Karpas-422 (cell line): ENCODE measurements at regions not wholly inside any gene's neighbourhood (a gene's known extent, or its start where the extent isn't known, plus 50 kb on each side); places are given as distances from the start of the nearest gene placed in this dataset.

Experiments
- DNase-seq: peaks from one replicate; pipeline ENCODE4 v3.0.0-alpha.2; 2015
- H2AFZ ChIP-seq: fragments of 200-600 bp; sonication (generic); 2 replicates; pipeline ENCODE4 v1.6.1; 2014; ENCODE audit warnings: antibody characterized with exemption, low read length, mixed read lengths
- H3K27ac ChIP-seq: fragments of 200-600 bp; sonication (generic); 2 replicates; pipeline ENCODE4 v1.5.1; 2014; ENCODE audit warnings: mild to moderate bottlenecking, low read length, moderate library complexity
- H3K27me3 ChIP-seq: fragments of 200-600 bp; sonication (generic); 2 replicates; pipeline ENCODE4 v1.6.1; 2014; ENCODE audit warnings: low read length, mixed read lengths
- H3K36me3 ChIP-seq: fragments of 200-600 bp; sonication (generic); 2 replicates; pipeline ENCODE4 v1.6.1; 2014; ENCODE audit warnings: low read length, mixed read lengths; ENCODE audit not compliant: insufficient read depth
- H3K4me1 ChIP-seq: fragments of 200-600 bp; sonication (generic); 2 replicates; pipeline ENCODE4 v1.6.1; 2014; ENCODE audit warnings: mild to moderate bottlenecking, low read length, mixed read lengths
- H3K4me2 ChIP-seq: fragments of 200-600 bp; sonication (generic); 2 replicates; pipeline ENCODE4 v1.6.1; 2014; ENCODE audit warnings: low read length, low read depth, mild to moderate bottlenecking; ENCODE audit not compliant: poor library complexity, severe bottlenecking
- H3K4me3 ChIP-seq: fragments of 200-600 bp; sonication (generic); 2 replicates; pipeline ENCODE4 v1.5.1; 2014; ENCODE audit warnings: mild to moderate bottlenecking, antibody characterized with exemption, low read length, mixed read lengths
- H3K79me2 ChIP-seq: fragments of 200-600 bp; sonication (generic); 2 replicates; pipeline ENCODE4 v1.6.1; 2014; ENCODE audit warnings: mild to moderate bottlenecking, low read length, mixed read lengths
- H3K9ac ChIP-seq: fragments of 200-600 bp; sonication (generic); 2 replicates; pipeline ENCODE4 v1.6.0; 2014; ENCODE audit warnings: low read length
- H3K9me2 ChIP-seq: fragments of 200-600 bp; sonication (generic), shearing (Covaris generic); replicated peaks from 2 replicates; pipeline ENCODE4 v1.6.0; 2014; ENCODE audit warnings: mild to moderate bottlenecking, low read length, moderate library complexity; ENCODE audit not compliant: insufficient read depth
- H3K9me3 ChIP-seq: fragments of 300-700, 200-600 bp; sonication (generic); 2 replicates; pipeline ENCODE4 v1.6.1; 2014; ENCODE audit warnings: low read length, mixed read lengths
- H4K20me1 ChIP-seq: fragments of 200-600 bp; sonication (generic); 2 replicates; pipeline ENCODE4 v1.6.1; 2014; ENCODE audit warnings: mild to moderate bottlenecking, antibody characterized with exemption, low read length, low read depth; ENCODE audit not compliant: insufficient read depth

DNA sequence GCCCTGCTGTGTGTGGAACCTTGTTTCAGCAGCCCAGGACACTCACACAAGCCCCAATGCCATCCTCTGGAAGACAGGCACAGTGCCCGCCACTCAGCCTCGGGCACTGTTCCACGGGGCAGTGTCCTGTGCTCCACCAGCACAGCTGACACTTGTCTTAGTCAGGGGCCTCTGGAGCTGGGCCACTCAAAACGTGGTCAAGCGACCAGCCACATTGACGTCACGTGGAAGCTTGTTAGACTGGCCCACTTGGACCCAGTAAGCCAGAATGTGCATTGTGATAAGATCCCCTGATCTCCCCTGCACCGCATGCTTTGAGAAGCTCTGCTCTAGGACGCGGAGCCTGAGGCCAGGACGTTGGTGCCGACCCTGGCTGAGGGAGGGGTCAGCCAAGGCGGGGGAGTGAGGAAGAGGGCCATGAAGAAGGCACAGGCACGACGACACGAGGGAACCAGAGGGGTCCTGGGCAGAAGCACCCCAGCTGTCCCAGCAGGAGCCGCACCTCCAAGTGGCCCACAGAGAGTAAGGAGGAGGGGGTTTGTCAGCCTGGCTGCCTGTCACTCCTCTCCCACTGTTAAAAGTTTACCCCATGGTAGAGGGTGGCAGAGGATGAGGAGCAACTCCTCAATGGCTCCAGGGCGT lies 64.6 kb downstream of the LINC01488 start:
- Histone ChIP-seq H3K9me2 (no peaks in the 10 kb centered on the region), H3K79me2 (no peaks in the 10 kb centered on the region), H2AFZ (no peak overlapping the region), H3K27me3 (no peaks in the 10 kb centered on the region), H3K9me3 (no peaks in the 10 kb centered on the region), H3K4me1 (no peaks in the 10 kb centered on the region), H3K27ac (no peak overlapping the region), H4K20me1 (no peaks in the 10 kb centered on the region), H3K36me3 (no peaks in the 10 kb centered on the region), H3K4me3 (no peak overlapping the region), H3K9ac (no peak overlapping the region), H3K4me2 (no peak overlapping the region)
- DNase-seq = no peak

DNA sequence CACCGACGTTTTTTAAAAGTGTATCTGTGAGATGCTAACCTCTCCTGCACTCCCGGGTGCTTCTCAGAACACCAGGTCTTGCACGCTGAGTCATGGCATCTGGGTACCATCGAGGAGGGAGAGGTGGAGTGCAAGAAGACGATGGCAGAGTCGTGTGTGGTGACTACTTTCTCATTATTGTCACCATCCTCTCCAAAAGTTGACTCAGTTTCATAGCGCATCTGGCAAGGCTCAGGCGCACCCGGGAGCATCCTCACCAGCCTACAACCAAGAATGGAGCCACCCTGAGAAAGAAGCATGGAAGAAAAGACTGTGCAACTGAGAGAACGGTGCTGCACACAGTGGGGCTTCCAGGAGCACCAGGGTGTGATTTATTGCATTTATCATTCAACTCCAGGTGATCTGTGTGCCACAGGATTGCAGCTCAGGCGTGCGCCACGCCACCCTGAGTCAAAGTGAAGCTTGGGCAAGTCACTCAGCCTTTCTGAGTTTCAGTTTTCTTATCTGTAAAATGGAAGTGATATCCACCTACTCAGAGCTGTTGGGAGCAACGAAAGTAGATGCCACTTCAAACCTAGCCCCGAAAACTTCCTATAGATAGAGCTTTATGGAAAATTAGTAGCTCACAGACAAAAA lies 65.4 kb downstream of the LINC01488 start:
- H2AFZ ChIP-seq = no peak overlapping the region
- no peak for DNase-seq

DNA sequence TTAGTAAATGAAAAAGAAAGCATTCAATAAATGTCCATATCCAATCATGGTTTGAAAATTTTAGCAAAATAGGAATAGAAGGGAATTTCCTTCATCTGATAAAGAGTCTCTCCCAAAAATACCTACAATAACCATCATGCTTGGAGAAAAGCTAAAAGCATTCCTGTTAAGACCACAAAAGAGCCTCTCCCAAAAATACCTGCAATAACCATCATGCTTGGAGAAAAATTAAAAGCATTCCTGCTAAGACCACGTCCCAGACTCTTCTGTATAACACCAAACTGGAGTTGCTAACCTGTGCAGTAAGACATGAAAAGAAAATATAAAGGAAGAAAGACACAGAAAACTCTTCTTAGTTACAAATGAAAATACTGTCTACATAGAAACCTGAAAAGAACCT lies 69.4 kb downstream of the LINC01488 start:
- no peaks in the 10 kb centered on the region for H3K36me3 ChIP-seq
- no peak for DNase-seq
- H3K4me3 ChIP-seq = no peak overlapping the region
- H2AFZ ChIP-seq = no peak overlapping the region
- H3K27me3 ChIP-seq = no peaks in the 10 kb centered on the region
- H3K4me1 ChIP-seq = no peaks in the 10 kb centered on the region
- H3K4me2 ChIP-seq = no peak overlapping the region
- no peaks in the 10 kb centered on the region for H3K9me3 ChIP-seq
- no peaks in the 10 kb centered on the region for H3K9me2 ChIP-seq
- no peak overlapping the region for H3K27ac ChIP-seq
- no peaks in the 10 kb centered on the region for H4K20me1 ChIP-seq
- H3K79me2 ChIP-seq = no peaks in the 10 kb centered on the region
- no peak overlapping the region for H3K9ac ChIP-seq

More for the DNA sequence above, 65.4 kb downstream of the LINC01488 start:
- H3K9me2 ChIP-seq = no peaks in the 10 kb centered on the region
- H4K20me1 ChIP-seq = no peaks in the 10 kb centered on the region
- H3K27ac ChIP-seq = no peak overlapping the region
- no peaks in the 10 kb centered on the region for H3K27me3 ChIP-seq
- no peaks in the 10 kb centered on the region for H3K9me3 ChIP-seq
- H3K79me2 ChIP-seq = no peaks in the 10 kb centered on the region
- no peak overlapping the region for H3K4me3 ChIP-seq
- no peak overlapping the region for H3K4me2 ChIP-seq
- H3K4me1 ChIP-seq = no peaks in the 10 kb centered on the region
- H3K9ac ChIP-seq = no peak overlapping the region
- H3K36me3 ChIP-seq = no peaks in the 10 kb centered on the region

DNA sequence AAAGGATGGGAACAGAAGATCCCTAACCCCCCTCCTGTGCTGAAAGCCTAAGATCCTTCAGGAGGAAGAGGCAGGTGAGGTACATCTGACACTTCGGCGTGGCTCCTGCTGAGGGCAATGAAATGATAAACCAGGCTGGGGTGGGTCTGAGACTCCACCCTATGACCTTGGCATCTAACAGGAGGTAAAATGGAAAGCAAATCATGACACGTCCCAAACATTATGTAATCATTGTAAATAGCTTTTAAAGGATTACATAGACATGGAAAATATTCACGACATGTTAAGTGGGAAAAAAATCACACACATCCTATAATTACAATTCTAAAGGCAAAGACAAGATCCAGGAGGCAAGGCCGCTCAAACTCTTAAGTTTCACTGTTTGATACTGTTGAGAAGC lies 70.5 kb downstream of the LINC01488 start:
- H3K9me3 ChIP-seq = no peaks in the 10 kb centered on the region
- no peaks in the 10 kb centered on the region for H3K9me2 ChIP-seq
- H3K36me3 ChIP-seq = no peaks in the 10 kb centered on the region
- no peak overlapping the region for H3K27ac ChIP-seq
- H3K9ac ChIP-seq = no peak overlapping the region
- no peaks in the 10 kb centered on the region for H4K20me1 ChIP-seq
- H3K27me3 ChIP-seq = no peaks in the 10 kb centered on the region
- H3K4me2 ChIP-seq = no peak overlapping the region
- H3K79me2 ChIP-seq = no peaks in the 10 kb centered on the region
- DNase-seq = no peak
- H3K4me1 ChIP-seq = no peaks in the 10 kb centered on the region
- H3K4me3 ChIP-seq = no peak overlapping the region
- no peak overlapping the region for H2AFZ ChIP-seq

DNA sequence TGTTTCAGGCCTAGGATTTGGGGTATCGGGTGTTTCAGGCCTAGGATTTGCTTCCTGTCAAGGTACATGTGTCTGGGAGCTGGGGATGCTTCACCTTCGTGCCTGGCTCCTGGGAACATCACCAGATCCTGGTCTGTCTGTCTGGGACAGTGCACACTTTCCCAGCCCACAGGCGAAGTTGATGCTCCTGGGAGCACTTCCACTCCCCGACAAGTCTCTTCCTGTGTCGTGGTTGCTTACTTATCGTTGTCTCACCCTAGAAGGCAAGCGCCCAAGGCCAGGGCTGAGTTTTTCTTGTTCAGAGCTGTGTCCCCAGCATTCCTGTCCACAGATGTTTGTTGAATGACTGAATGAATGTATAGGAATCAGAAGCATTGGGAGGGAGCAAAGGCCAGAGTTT lies 71.5 kb downstream of the LINC01488 start:
- H3K9me2 ChIP-seq = no peaks in the 10 kb centered on the region
- no peak overlapping the region for H3K4me2 ChIP-seq
- H3K4me3 ChIP-seq = no peak overlapping the region
- no peaks in the 10 kb centered on the region for H3K9me3 ChIP-seq
- H3K27me3 ChIP-seq = no peaks in the 10 kb centered on the region
- no peak overlapping the region for H3K9ac ChIP-seq
- no peaks in the 10 kb centered on the region for H4K20me1 ChIP-seq
- no peaks in the 10 kb centered on the region for H3K79me2 ChIP-seq
- H3K4me1 ChIP-seq = no peaks in the 10 kb centered on the region
- no peak overlapping the region for H2AFZ ChIP-seq
- H3K36me3 ChIP-seq = no peaks in the 10 kb centered on the region
- no peak for DNase-seq
- no peak overlapping the region for H3K27ac ChIP-seq

DNA sequence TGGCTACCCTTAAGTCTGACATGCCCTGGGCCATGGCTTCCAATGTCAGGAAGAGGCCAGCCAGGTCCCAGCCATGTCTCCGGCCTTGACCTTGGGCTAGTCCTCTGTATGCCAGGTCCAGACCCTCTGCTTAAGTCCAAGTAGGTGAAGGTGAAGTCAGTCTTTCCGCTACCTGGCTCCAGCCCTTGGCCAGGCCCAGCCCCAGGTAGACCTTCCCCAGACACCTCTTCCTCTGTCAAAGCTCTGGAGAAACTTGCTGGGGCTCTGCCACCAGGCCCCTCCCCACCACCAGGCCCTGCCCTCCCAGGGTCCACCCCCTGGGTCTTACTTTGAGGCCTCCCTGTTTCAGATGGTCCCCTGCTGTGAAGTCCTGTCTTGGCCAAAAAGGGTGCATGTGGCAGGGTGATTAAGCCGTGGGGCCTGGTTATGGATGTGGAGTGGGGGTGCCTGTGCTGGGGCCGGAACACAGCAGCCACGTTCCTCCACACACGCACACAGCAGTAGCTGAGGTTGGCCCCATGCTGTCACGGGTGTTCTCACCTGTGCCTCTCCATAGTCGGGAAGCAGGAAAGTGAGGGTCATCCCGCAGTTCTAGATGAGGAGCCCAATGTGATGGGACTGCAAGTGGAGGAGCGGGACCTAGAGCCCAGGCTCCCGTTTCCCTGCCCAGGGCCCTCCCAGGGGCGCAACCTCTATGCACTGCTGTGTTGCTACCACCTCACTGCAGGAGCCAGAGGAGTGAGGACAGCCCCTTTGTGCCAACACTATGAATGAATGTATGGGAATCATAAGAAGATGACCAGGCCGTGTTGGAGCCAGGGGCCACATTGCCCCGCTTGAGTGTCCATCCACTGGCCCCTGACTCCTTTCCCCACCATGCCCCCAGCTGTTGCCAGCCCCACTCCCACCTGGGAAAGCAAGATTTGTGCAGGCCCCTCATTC lies 72.2 kb downstream of the LINC01488 start:
- no peaks in the 10 kb centered on the region for H3K36me3 ChIP-seq
- H3K9me3 ChIP-seq = no peaks in the 10 kb centered on the region
- no peak overlapping the region for H3K4me2 ChIP-seq
- no peaks in the 10 kb centered on the region for H3K79me2 ChIP-seq
- H3K27me3 ChIP-seq = no peaks in the 10 kb centered on the region
- no peak for DNase-seq
- no peaks in the 10 kb centered on the region for H4K20me1 ChIP-seq
- no peak overlapping the region for H3K27ac ChIP-seq
- H3K9me2 ChIP-seq = no peaks in the 10 kb centered on the region
- no peak overlapping the region for H3K9ac ChIP-seq
- no peak overlapping the region for H2AFZ ChIP-seq
- H3K4me3 ChIP-seq = no peak overlapping the region
- no peaks in the 10 kb centered on the region for H3K4me1 ChIP-seq

DNA sequence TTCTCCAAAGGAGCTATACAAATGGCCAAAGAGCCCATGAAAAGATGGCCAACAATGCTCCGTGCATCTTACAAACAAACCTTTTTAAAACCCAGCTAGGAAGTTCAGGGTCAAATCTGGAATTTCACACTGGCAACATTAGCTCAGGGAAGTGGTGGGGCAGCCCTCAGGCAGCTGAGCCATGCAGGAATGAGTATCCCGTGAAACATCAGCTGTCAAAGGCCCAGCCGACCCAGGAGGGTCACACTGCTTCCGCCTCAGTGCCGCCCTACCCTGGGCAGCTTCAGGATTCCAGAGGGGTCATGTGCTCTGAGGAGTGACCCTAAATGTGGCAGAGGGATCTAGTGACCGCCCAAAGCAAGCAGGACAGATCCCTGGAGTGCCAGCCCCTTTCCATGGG lies 73.4 kb downstream of the LINC01488 start:
- no peak for DNase-seq
- no peaks in the 10 kb centered on the region for H3K9me2 ChIP-seq
- no peaks in the 10 kb centered on the region for H3K79me2 ChIP-seq
- no peaks in the 10 kb centered on the region for H4K20me1 ChIP-seq
- H3K27me3 ChIP-seq = no peaks in the 10 kb centered on the region
- H3K4me1 ChIP-seq = no peaks in the 10 kb centered on the region
- no peak overlapping the region for H2AFZ ChIP-seq
- no peak overlapping the region for H3K4me3 ChIP-seq
- H3K4me2 ChIP-seq = no peak overlapping the region
- H3K9me3 ChIP-seq = no peaks in the 10 kb centered on the region
- H3K27ac ChIP-seq = no peak overlapping the region
- no peak overlapping the region for H3K9ac ChIP-seq
- H3K36me3 ChIP-seq = no peaks in the 10 kb centered on the region

DNA sequence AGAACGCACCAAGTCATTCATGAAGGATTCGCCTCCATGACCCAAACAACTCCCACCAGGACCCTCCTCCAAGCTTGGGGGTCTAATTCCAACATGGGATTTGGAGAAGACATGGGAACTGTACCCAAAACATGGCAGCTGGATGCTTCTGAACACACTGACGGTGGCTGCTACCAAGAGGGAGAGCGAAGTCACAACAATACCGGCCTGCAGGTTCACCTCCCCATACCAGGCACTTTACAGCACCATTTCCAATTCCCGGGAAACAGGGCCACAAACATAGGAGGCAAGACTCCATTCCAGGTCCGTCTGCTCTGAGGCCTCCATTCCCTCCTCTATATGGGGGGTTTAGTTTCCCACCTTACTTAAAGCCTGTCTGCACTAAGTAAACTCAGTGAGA lies 75.8 kb downstream of the LINC01488 start:
- Histone ChIP-seq H3K9ac (no peak overlapping the region), H3K9me2 (no peaks in the 10 kb centered on the region), H2AFZ (no peak overlapping the region), H3K27ac (no peak overlapping the region), H3K79me2 (no peaks in the 10 kb centered on the region), H3K4me1 (no peaks in the 10 kb centered on the region), H3K27me3 (no peaks in the 10 kb centered on the region), H4K20me1 (no peaks in the 10 kb centered on the region), H3K4me3 (no peak overlapping the region), H3K4me2 (no peak overlapping the region), H3K9me3 (no peaks in the 10 kb centered on the region), H3K36me3 (no peaks in the 10 kb centered on the region)
- no peak for DNase-seq
